HepG2 (cell line): ENCODE measurements at regions not wholly inside any gene's neighbourhood (a gene's known extent, or its start where the extent isn't known, plus 50 kb on each side); places are given as distances from the start of the nearest gene placed in this dataset.

Experiments used
- ATAC-seq: fragments of 200-7000 bp; cut with Tn5 transposase; 3 replicates; pipeline ENCODE4 v1.9.1; 2020; ENCODE audit warnings: mild to moderate bottlenecking, moderate library complexity
- BruUV-seq: library from RNA; stranded (reverse); fragments of 400-500 nt; replicated peaks from 2 replicates; lab custom pipeline; 2021; lab: Mats Ljungman, UMichigan
- CTCF ChIA-PET: fragments of 300-600 bp; formaldehyde crosslinking; extraction: SDS; loops from one replicate; lab custom pipeline; 2021; ENCODE audit warnings: low total read pairs, inconsistent platforms, low intra/inter-chr PET ratio; lab: Yijun Ruan, JAX
- POLR2A ChIA-PET: fragments of 350-600 bp; sonication (Branson Sonifier 250); formaldehyde crosslinking; loops from one replicate; lab custom pipeline; 2020; ENCODE audit warnings: antibody characterized with exemption, inconsistent platforms; lab: Yijun Ruan, JAX
- DNase-seq: peaks from one replicate; pipeline ENCODE4 v3.0.0-alpha.2; 2015; ENCODE audit warnings: low spot score
- FAIRE-seq: peaks from 3 replicates; lab custom pipeline; 2011; peaks lifted over from hg19 to GRCh38; lab: Jason Lieb, UNC
- H2AFZ ChIP-seq: one replicate; pipeline ENCODE4 v1.6.1; 2011; ENCODE audit warnings: low read length, inconsistent platforms
- H3K27ac ChIP-seq: fragments of 300-600 bp; 3 replicates; pipeline ENCODE4 v1.8.0; 2011; ENCODE audit warnings: mixed run types, mild to moderate bottlenecking, mixed read lengths, low read length, inconsistent platforms; ENCODE audit not compliant: insufficient read depth; ENCODE audit errors: extremely low read length
- H3K27me3 ChIP-seq, 2 experiments: fragments of 200-600 bp in 1 of 2; 2 replicates in 1 of 2; 3 replicates in 1 of 2; pipeline versions ENCODE4 v1.6.0 to v1.8.0; 2011; ENCODE audit warnings: low read length in 2 of 2, mild to moderate bottlenecking in 2 of 2, moderate library complexity in 2 of 2, inconsistent platforms in 1 of 2; ENCODE audit not compliant: insufficient read depth in 2 of 2, control insufficient read depth in 1 of 2
- H3K36me3 ChIP-seq, 2 experiments: fragments of 200-600 bp in 1 of 2; replicated peaks in 1 of 2; 2 replicates in 1 of 2; 3 replicates in 1 of 2; pipeline versions ENCODE4 v1.5.1 to v1.8.0; 2011; ENCODE audit warnings: low read length in 2 of 2, inconsistent platforms in 1 of 2; ENCODE audit not compliant: insufficient read depth in 2 of 2, control insufficient read depth in 1 of 2
- H3K4me1 ChIP-seq: 2 replicates; pipeline ENCODE4 v1.5.1; 2012; ENCODE audit warnings: low read length, inconsistent platforms; ENCODE audit not compliant: insufficient read depth
- H3K4me2 ChIP-seq: 2 replicates; pipeline ENCODE4 v1.6.0; 2011; ENCODE audit warnings: low read depth, low read length, inconsistent platforms
- H3K4me3 ChIP-seq, 3 experiments: fragments of 200-600 bp in 1 of 3; sonication (generic), shearing (Covaris generic) in 1 of 3; replicated peaks in 1 of 3; 2 replicates each; pipeline ENCODE4 v1.5.1; 2011 to 2016; ENCODE audit warnings: low read length in 3 of 3, inconsistent platforms in 2 of 3, low read depth in 2 of 3, mild to moderate bottlenecking in 2 of 3, control low read depth in 1 of 3, mixed read lengths in 1 of 3; ENCODE audit not compliant: insufficient read depth in 1 of 3
- H3K79me2 ChIP-seq: one replicate; pipeline ENCODE4 v1.6.1; 2011; ENCODE audit warnings: low read length, inconsistent platforms; ENCODE audit not compliant: insufficient read depth
- H3K9ac ChIP-seq: 2 replicates; pipeline ENCODE4 v1.6.0; 2011; ENCODE audit warnings: mild to moderate bottlenecking, low read depth, low read length, inconsistent platforms; ENCODE audit not compliant: insufficient read depth
- H3K9me3 ChIP-seq: 2 replicates; pipeline ENCODE4 v1.5.1; 2012; ENCODE audit warnings: mild to moderate bottlenecking, low read length
- H4K20me1 ChIP-seq: 2 replicates; pipeline ENCODE4 v1.6.0; 2011; ENCODE audit warnings: inconsistent platforms, mild to moderate bottlenecking, low read length, moderate library complexity; ENCODE audit not compliant: insufficient read depth
- ATF7-NPFF ChIP-seq: sonication (generic); formaldehyde crosslinking; IDR thresholded peaks from 2 replicates; pipeline ENCODE4 v1.8.1; 2023; ENCODE audit warnings: mild to moderate bottlenecking, low read depth, missing genetic modification reagents, moderate library complexity
- BHLHE40 ChIP-seq: IDR thresholded peaks from 2 replicates; pipeline ENCODE4 v1.6.1; 2011; ENCODE audit warnings: low read length, improper control_type of control experiment
- CCDC6 ChIP-seq: sonication (generic); formaldehyde crosslinking; IDR thresholded peaks from 2 replicates; pipeline ENCODE4 v1.8.1; 2022; ENCODE audit warnings: mild to moderate bottlenecking, missing genetic modification reagents, moderate library complexity
- EZH2 ChIP-seq: conservative IDR thresholded peaks from 2 replicates; pipeline ENCODE4 v1.6.1; 2012; ENCODE audit warnings: mild to moderate bottlenecking, low read depth, low read length, moderate library complexity
- HES4 ChIP-seq: sonication (generic); formaldehyde crosslinking; IDR thresholded peaks from 2 replicates; pipeline ENCODE4 v1.9.0; 2021; ENCODE audit warnings: mild to moderate bottlenecking, missing genetic modification reagents, borderline replicate concordance
- IKZF4 ChIP-seq: sonication (generic); formaldehyde crosslinking; IDR thresholded peaks from 2 replicates; pipeline ENCODE4 v1.5.1; 2020; ENCODE audit warnings: borderline replicate concordance, mild to moderate bottlenecking, low read depth, missing genetic modification reagents; ENCODE audit errors: not compliant biosample characterization
- SALL2 ChIP-seq: sonication (generic); formaldehyde crosslinking; IDR thresholded peaks from 2 replicates; pipeline ENCODE4 v1.8.1; 2023; ENCODE audit warnings: mild to moderate bottlenecking, missing genetic modification reagents, inconsistent platforms
- TARDBP ChIP-seq: sonication (generic); formaldehyde crosslinking; IDR thresholded peaks from 2 replicates; pipeline ENCODE4 v1.8.0; 2022; ENCODE audit warnings: mild to moderate bottlenecking, missing genetic modification reagents
- THYN1 ChIP-seq: sonication (generic); formaldehyde crosslinking; IDR thresholded peaks from 2 replicates; pipeline ENCODE4 v1.8.1; 2023; ENCODE audit warnings: low read depth, mild to moderate bottlenecking, moderate library complexity, missing genetic modification reagents, borderline replicate concordance
- ZBTB20 ChIP-seq: sonication (generic); formaldehyde crosslinking; IDR thresholded peaks from 2 replicates; pipeline ENCODE4 v1.8.1; 2023; ENCODE audit warnings: missing genetic modification reagents, low read depth, mild to moderate bottlenecking, borderline replicate concordance
- ZBTB34 ChIP-seq: sonication (generic); formaldehyde crosslinking; IDR thresholded peaks from 2 replicates; pipeline ENCODE4 v1.8.0; 2022; ENCODE audit warnings: mild to moderate bottlenecking, missing genetic modification reagents
- ZBTB7B ChIP-seq: sonication (generic); formaldehyde crosslinking; IDR thresholded peaks from 2 replicates; pipeline ENCODE4 v1.4.0; 2020; ENCODE audit warnings: missing genetic modification reagents
- ZKSCAN1 ChIP-seq: fragments of 150-350 bp; IDR thresholded peaks from 2 replicates; pipeline ENCODE4 v1.6.1; 2014; ENCODE audit warnings: low read length
- ZNF362 ChIP-seq: sonication (generic); formaldehyde crosslinking; IDR thresholded peaks from 2 replicates; pipeline ENCODE4 v1.4.0; 2020; ENCODE audit warnings: missing genetic modification reagents, mild to moderate bottlenecking, borderline replicate concordance
- ZNF619 ChIP-seq: sonication (generic); formaldehyde crosslinking; IDR thresholded peaks from 2 replicates; pipeline ENCODE4 v1.4.0; 2020; ENCODE audit warnings: mild to moderate bottlenecking, missing genetic modification reagents
- ZNF775 ChIP-seq: sonication (generic); formaldehyde crosslinking; IDR thresholded peaks from 2 replicates; pipeline ENCODE4 v1.4.0; 2020; ENCODE audit warnings: missing genetic modification reagents, mild to moderate bottlenecking, moderate library complexity, borderline replicate concordance
- WGBS: methylation state at CpG from one replicate; pipeline ENCODE4 v1.1.6; 2017; ENCODE audit warnings: low lambda C conversion rate; 5-methylcytosine and 5-hydroxymethylcytosine counted together
- in situ Hi-C: cut with HindIII; loops from 2 replicates; pipeline ENCODE4 v1.10.0; 2017; ENCODE audit warnings: low pct_unique_long_range_greater_than_20kb; ENCODE audit not compliant: extremely low pct_ligation_motif_present
- intact Hi-C: fragments of 100-400 bp; cut with micrococcal nuclease; formaldehyde crosslinking; loops from one replicate; pipeline ENCODE4 v1.10.0; 2022; ENCODE audit not compliant: unreplicated experiment

GRCh38 chr2:174678395-174678794, 80.8 kb upstream of the WIPF1 start:
- DNase-seq = no peak
- peaks cover 4 to 50% of the 10 kb centered on the region in 2 experiments; a peak in 4 of 5 replicates for H3K27me3 ChIP-seq
- TF ChIP-seq HES4 (CRISPR knock-in tag) = no peak
- TF ChIP-seq, all 625 proteins: peak for 0
- H3K36me3 ChIP-seq = no peaks in the 10 kb centered on the region
- no TSS peak for BruUV-seq
- FAIRE-seq = no peak
- H2AFZ ChIP-seq = no peak overlapping the region
- 0% methylated on average over 2 of the region's 2 CpGs for WGBS
- H3K4me2 ChIP-seq = no peak overlapping the region
- H3K9me3 ChIP-seq = no peaks in the 10 kb centered on the region
- no peak overlapping the region for H3K4me3 ChIP-seq
- H3K27ac ChIP-seq = no peak overlapping the region
- ChIA-PET POLR2A (no interaction called here), CTCF (no interaction called here)
- no peak for ATAC-seq
- no peaks in the 10 kb centered on the region for H3K79me2 ChIP-seq
- in situ Hi-C loops (no loop called here), intact Hi-C loops (no loop called here)
- H4K20me1 ChIP-seq = no peaks in the 10 kb centered on the region
- peaks cover 5% of the 10 kb centered on the region; the same call in 1 of the 2 replicates for H3K4me1 ChIP-seq
- H3K9ac ChIP-seq = no peak overlapping the region

GRCh38 chr2:174675615-174676014, 78.0 kb upstream of the WIPF1 start:
- H3K9ac ChIP-seq = no peak overlapping the region
- H3K27me3 ChIP-seq = peaks cover 3 to 30% of the 10 kb centered on the region in 2 experiments; a peak in 3 of 5 replicates
- no peaks in the 10 kb centered on the region for H3K4me1 ChIP-seq
- no peak overlapping the region for H3K27ac ChIP-seq
- H2AFZ ChIP-seq = no peak overlapping the region
- no peaks in the 10 kb centered on the region for H4K20me1 ChIP-seq
- no peaks in the 10 kb centered on the region for H3K79me2 ChIP-seq
- ChIA-PET CTCF (no interaction called here), POLR2A (no interaction called here)
- H3K36me3 ChIP-seq = no peaks in the 10 kb centered on the region
- in situ Hi-C loops = no loop called here
- H3K9me3 ChIP-seq = no peaks in the 10 kb centered on the region
- DNase-seq (no peak), FAIRE-seq (no peak), ATAC-seq (no peak)
- H3K4me2 ChIP-seq = no peak overlapping the region
- intact Hi-C loops = no loop called here
- BruUV-seq = no TSS peak
- no peak overlapping the region for H3K4me3 ChIP-seq
- WGBS = 8% methylated on average over 5 of the region's 5 CpGs
- TF ChIP-seq ZNF775 (CRISPR knock-in tag) = no peak
- TF ChIP-seq ATF7-NPFF (CRISPR knock-in tag) = no peak
- no peak for TF ChIP-seq THYN1
- no peak for TF ChIP-seq EZH2
- TF ChIP-seq SALL2 (CRISPR knock-in tag) = no peak
- no peak for TF ChIP-seq ZKSCAN1
- no peak for TF ChIP-seq ZBTB7B
- no peak for TF ChIP-seq CCDC6 (CRISPR knock-in tag)
- TF ChIP-seq ZBTB34 = no peak
- no peak for TF ChIP-seq TARDBP
- TF ChIP-seq ZBTB20 = no peak
- TF ChIP-seq ZNF619 (CRISPR knock-in tag) = no peak
- TF ChIP-seq ZNF362 (CRISPR knock-in tag) = no peak
- TF ChIP-seq IKZF4 (CRISPR knock-in tag) = no peak
- no peak for TF ChIP-seq BHLHE40
